ENCODE measurements at regions not wholly inside any gene's neighbourhood (a gene's known extent, or its start where the extent isn't known, plus 50 kb on each side); places are given as distances from the start of the nearest gene placed in this dataset.

DNA sequence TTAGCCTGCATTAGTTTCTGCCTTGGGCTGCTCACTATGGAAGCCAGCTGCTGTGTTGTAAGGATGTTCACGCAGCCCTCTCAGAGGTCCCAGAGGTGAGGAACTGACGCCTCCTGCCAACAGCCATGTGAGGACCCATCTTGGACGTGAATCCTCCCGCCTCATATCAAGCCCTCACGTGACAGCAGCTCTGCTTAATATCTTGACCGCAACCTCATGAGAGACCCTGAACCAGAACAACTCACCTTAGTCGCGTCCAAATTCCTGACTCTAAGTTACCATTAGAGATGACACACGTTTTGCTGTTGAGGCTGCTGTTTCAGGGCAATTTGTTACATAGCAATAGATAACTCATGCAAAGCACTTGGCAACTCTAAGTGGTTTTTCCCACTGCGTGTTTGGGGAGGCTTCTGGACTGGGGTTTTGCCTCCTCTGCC lies 97.7 kb downstream of the TMEM17 start:
- Mint-ChIP-seq H3K4me1 (peaks cover 6% of the 10 kb centered on the region), H3K4me3 (no peak overlapping the region), H3K27ac (no peak overlapping the region), H3K27me3 (no peaks in the 10 kb centered on the region), H3K9me3 (ENCODE audit: insufficient read depth) (no peaks in the 10 kb centered on the region)
- Histone ChIP-seq H3K9ac (ENCODE audit: low read length) (no peak overlapping the region), H3K4me1 (ENCODE audit: control insufficient read depth in 2 of 2, insufficient read depth in 2 of 2, low read length in 2 of 2) (peaks cover 7 to 8% of the 10 kb centered on the region in 2 donors), H2AFZ (ENCODE audit: insufficient read depth, low read depth, low read length, poor library complexity, severe bottlenecking) (no peak overlapping the region), H3K36me3 (replicated peaks in 1 of 2; ENCODE audit: control extremely low read depth in 1 of 2, control insufficient read depth in 1 of 2, extremely low read depth in 1 of 2, insufficient read depth in 2 of 2, low read length in 1 of 2) (no peaks in the 10 kb centered on the region), H3K9me3 (ENCODE audit: control extremely low read depth in 1 of 3, control insufficient read depth in 2 of 3, insufficient read depth in 1 of 3, low read length in 2 of 3) (no peaks in the 10 kb centered on the region), H3K79me2 (ENCODE audit: control insufficient read depth, insufficient read depth, low read length) (no peaks in the 10 kb centered on the region), H3K4me3 (ENCODE audit: control extremely low read depth in 1 of 5, extremely low read depth in 1 of 5, insufficient read depth in 1 of 5, low read depth in 2 of 5, low read length in 4 of 5) (no peak overlapping the region), H3K4me2 (replicated peaks; ENCODE audit: low read depth, low read length, poor library complexity, severe bottlenecking) (no peak overlapping the region), H4K20me1 (ENCODE audit: control insufficient read depth, insufficient read depth, low read length, poor library complexity, severe bottlenecking) (no peaks in the 10 kb centered on the region), H3K27ac (ENCODE audit: low read length in 2 of 2) (no peak overlapping the region), H3K27me3 (replicated peaks in 1 of 4; ENCODE audit: control extremely low read depth in 1 of 4, control insufficient read depth in 3 of 4, insufficient read depth in 4 of 4, low read length in 3 of 4) (no peaks in the 10 kb centered on the region)
- ChIA-PET CTCF (interaction anchor here (0.9 kb wide), 1 partner anchor 415 kb away, joined by 3 read pairs; no protein-coding TSS in a partner anchor), POLR2A (no interaction called here)
- ATAC-seq (ENCODE audit: low read depth): no peak
- DNase-seq: no peak
- TF ChIP-seq, protein P1, sequence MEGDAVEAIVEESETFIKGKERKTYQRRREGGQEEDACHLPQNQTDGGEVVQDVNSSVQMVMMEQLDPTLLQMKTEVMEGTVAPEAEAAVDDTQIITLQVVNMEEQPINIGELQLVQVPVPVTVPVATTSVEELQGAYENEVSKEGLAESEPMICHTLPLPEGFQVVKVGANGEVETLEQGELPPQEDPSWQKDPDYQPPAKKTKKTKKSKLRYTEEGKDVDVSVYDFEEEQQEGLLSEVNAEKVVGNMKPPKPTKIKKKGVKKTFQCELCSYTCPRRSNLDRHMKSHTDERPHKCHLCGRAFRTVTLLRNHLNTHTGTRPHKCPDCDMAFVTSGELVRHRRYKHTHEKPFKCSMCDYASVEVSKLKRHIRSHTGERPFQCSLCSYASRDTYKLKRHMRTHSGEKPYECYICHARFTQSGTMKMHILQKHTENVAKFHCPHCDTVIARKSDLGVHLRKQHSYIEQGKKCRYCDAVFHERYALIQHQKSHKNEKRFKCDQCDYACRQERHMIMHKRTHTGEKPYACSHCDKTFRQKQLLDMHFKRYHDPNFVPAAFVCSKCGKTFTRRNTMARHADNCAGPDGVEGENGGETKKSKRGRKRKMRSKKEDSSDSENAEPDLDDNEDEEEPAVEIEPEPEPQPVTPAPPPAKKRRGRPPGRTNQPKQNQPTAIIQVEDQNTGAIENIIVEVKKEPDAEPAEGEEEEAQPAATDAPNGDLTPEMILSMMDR (IDR thresholded peaks at IDR 0.05): no peak
- TF ChIP-seq EZH2 (IDR thresholded peaks at IDR 0.05; ENCODE audit: borderline replicate concordance, insufficient read depth, low read depth, low read length, poor library complexity, severe bottlenecking): no peak
- 98% methylated on average over 7 of the region's 10 CpGs for WGBS (ENCODE audit: insufficient coverage)
- intact Hi-C loops (cut with micrococcal nuclease): no loop called here

DNA sequence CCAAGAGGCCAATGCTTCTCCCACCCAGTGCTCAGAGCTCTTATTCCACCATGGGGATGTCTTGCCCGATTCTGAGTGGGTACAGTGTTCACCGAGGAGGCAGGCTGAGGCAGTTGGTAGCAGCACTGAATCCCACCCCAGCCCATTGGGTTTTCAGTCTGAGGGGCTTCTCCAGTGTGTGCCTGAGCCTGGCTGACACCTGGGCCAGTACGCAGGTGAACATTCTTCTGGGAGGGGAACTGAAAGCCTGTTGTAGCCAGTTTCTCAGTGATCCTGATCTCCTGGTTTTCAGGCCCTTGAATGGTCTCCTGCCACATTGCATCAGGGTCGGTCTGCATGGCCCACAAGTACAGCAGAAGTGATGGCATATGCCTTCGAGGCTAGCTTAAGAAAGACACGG lies 98.2 kb downstream of the TMEM17 start:
- DNase-seq (no peak), ATAC-seq (ENCODE audit: low read depth) (no peak)
- POLR2A ChIA-PET: no interaction called here
- no peak overlapping the region for H3K27ac Mint-ChIP-seq
- Histone ChIP-seq H4K20me1 (ENCODE audit: control insufficient read depth, insufficient read depth, low read length, poor library complexity, severe bottlenecking) (no peaks in the 10 kb centered on the region), H2AFZ (ENCODE audit: insufficient read depth, low read depth, low read length, poor library complexity, severe bottlenecking) (no peak overlapping the region), H3K4me3 (ENCODE audit: control extremely low read depth in 1 of 5, extremely low read depth in 1 of 5, insufficient read depth in 1 of 5, low read depth in 2 of 5, low read length in 4 of 5) (no peak overlapping the region), H3K79me2 (ENCODE audit: control insufficient read depth, insufficient read depth, low read length) (no peaks in the 10 kb centered on the region), H3K36me3 (replicated peaks in 1 of 2; ENCODE audit: control extremely low read depth in 1 of 2, control insufficient read depth in 1 of 2, extremely low read depth in 1 of 2, insufficient read depth in 2 of 2, low read length in 1 of 2) (no peaks in the 10 kb centered on the region), H3K4me2 (replicated peaks; ENCODE audit: low read depth, low read length, poor library complexity, severe bottlenecking) (no peak overlapping the region), H3K27me3 (replicated peaks in 1 of 4; ENCODE audit: control extremely low read depth in 1 of 4, control insufficient read depth in 3 of 4, insufficient read depth in 4 of 4, low read length in 3 of 4) (no peaks in the 10 kb centered on the region), H3K9me3 (ENCODE audit: control extremely low read depth in 1 of 3, control insufficient read depth in 2 of 3, insufficient read depth in 1 of 3, low read length in 2 of 3) (no peaks in the 10 kb centered on the region), H3K9ac (ENCODE audit: low read length) (no peak overlapping the region), H3K27ac (ENCODE audit: low read length in 2 of 2) (no peak overlapping the region), H3K4me1 (ENCODE audit: control insufficient read depth in 2 of 2, insufficient read depth in 2 of 2, low read length in 2 of 2) (peaks cover 7 to 8% of the 10 kb centered on the region in 2 donors)
- H3K4me1 Mint-ChIP-seq: peaks cover 6% of the 10 kb centered on the region
- WGBS (ENCODE audit: insufficient coverage): 76% methylated on average over 4 of the region's 6 CpGs
- CTCF ChIA-PET: interaction anchor here (0.9 to 1.1 kb wide), 2 partner anchors 9 to 414 kb away, joined by 3 read pairs; no protein-coding TSS in a partner anchor
- no peak overlapping the region for H3K4me3 Mint-ChIP-seq
- no peak for TF ChIP-seq EZH2 (IDR thresholded peaks at IDR 0.05; ENCODE audit: borderline replicate concordance, insufficient read depth, low read depth, low read length, poor library complexity, severe bottlenecking)
- TF ChIP-seq, protein P1 (IDR thresholded peaks at IDR 0.05): no peak
- intact Hi-C loops (cut with micrococcal nuclease): no loop called here
- H3K27me3 Mint-ChIP-seq: no peaks in the 10 kb centered on the region
- no peaks in the 10 kb centered on the region for H3K9me3 Mint-ChIP-seq (ENCODE audit: insufficient read depth)

Measured in B cell (primary cell).